K562 (cell line): ENCODE measurements at regions not wholly inside any gene's neighbourhood (a gene's known extent, or its start where the extent isn't known, plus 50 kb on each side); places are given as distances from the start of the nearest gene placed in this dataset.

ENCODE experiments used
- AFF4 ChIP-seq: sonication (generic); formaldehyde crosslinking; IDR thresholded peaks from 2 replicates; pipeline ENCODE4 v1.8.0; 2023; ENCODE audit warnings: mild to moderate bottlenecking, missing genetic modification reagents
- CXXC5 ChIP-seq: fragments of 250-450 bp; sonication (Bioruptor Pico); IDR thresholded peaks from 2 replicates; pipeline ENCODE4 v1.8.0; 2022; ENCODE audit warnings: inconsistent platforms, mild to moderate bottlenecking, moderate library complexity
- ILF3 ChIP-seq: fragments of 450-650 bp; IDR thresholded peaks from 2 replicates; pipeline ENCODE4 v1.6.1; 2018; ENCODE audit warnings: antibody characterized with exemption, mild to moderate bottlenecking, moderate library complexity, borderline replicate concordance
- MAFG ChIP-seq: fragments of 450-650 bp; conservative IDR thresholded peaks from 2 replicates; pipeline ENCODE4 v1.6.1; 2016; ENCODE audit warnings: missing genetic modification characterization, missing compliant biosample characterization
- MTA3 ChIP-seq: fragments of 450-650 bp; formaldehyde crosslinking; IDR thresholded peaks from 2 replicates; pipeline ENCODE4 v1.6.1; 2017; ENCODE audit warnings: mild to moderate bottlenecking, borderline replicate concordance
- NFE2L1 ChIP-seq: fragments of 450-650 bp; IDR thresholded peaks from 2 replicates; pipeline ENCODE4 v1.6.1; 2016; ENCODE audit warnings: missing genetic modification characterization, low read depth, mild to moderate bottlenecking, missing compliant biosample characterization, moderate library complexity, borderline replicate concordance
- NFXL1 ChIP-seq: fragments of 450-650 bp; formaldehyde crosslinking; IDR thresholded peaks from 2 replicates; pipeline ENCODE4 v1.4.0; 2021; ENCODE audit warnings: mild to moderate bottlenecking
- NKRF ChIP-seq: fragments of 450-650 bp; IDR thresholded peaks from 2 replicates; pipeline ENCODE4 v1.6.1; 2016; ENCODE audit warnings: borderline replicate concordance
- NONO ChIP-seq, 2 experiments: fragments of 200-400 bp in 1 of 2; fragments of 450-650 bp in 1 of 2; formaldehyde crosslinking in 1 of 2; IDR thresholded peaks; 2 replicates each; pipeline ENCODE4 v1.6.1; 2017; ENCODE audit warnings: low read depth in 2 of 2, mild to moderate bottlenecking in 2 of 2, moderate library complexity in 2 of 2, low read length in 1 of 2
- NRF1 ChIP-seq, 2 experiments: fragments of 450-650 bp; IDR thresholded peaks in 1 of 2; conservative IDR thresholded peaks in 1 of 2; 2 replicates each; pipeline ENCODE4 v1.6.1; 2014; ENCODE audit warnings: mild to moderate bottlenecking in 2 of 2
- SIRT6 ChIP-seq: IDR thresholded peaks from one replicate; pipeline ENCODE4 v1.6.1; 2012; ENCODE audit warnings: low read depth, mild to moderate bottlenecking, control low read depth, inconsistent platforms, low read length, moderate library complexity
- SIX5 ChIP-seq, 2 experiments: IDR thresholded peaks; 2 replicates each; pipeline ENCODE4 v1.6.1; 2011; ENCODE audit warnings: low read length in 2 of 2, borderline replicate concordance in 1 of 2, low read depth in 1 of 2, mild to moderate bottlenecking in 1 of 2, moderate library complexity in 1 of 2; ENCODE audit not compliant: insufficient read depth in 1 of 2
- STAT5B ChIP-seq: fragments of 250-450 bp; sonication (Bioruptor Pico); IDR thresholded peaks from 2 replicates; pipeline ENCODE4 v1.8.0; 2021; ENCODE audit warnings: mild to moderate bottlenecking, inconsistent platforms
- TCFL5 ChIP-seq: fragments of 250-450 bp; sonication (Bioruptor Pico); conservative IDR thresholded peaks from 2 replicates; pipeline ENCODE4 v1.6.1; 2021; ENCODE audit warnings: mild to moderate bottlenecking, moderate library complexity, matching md5 sums
- ZBTB17 ChIP-seq: fragments of 450-650 bp; formaldehyde crosslinking; IDR thresholded peaks from 2 replicates; pipeline ENCODE4 v1.4.0; 2020; ENCODE audit warnings: mild to moderate bottlenecking
- ZNF184 ChIP-seq: sonication (generic); formaldehyde crosslinking; IDR thresholded peaks from 2 replicates; pipeline ENCODE4 v1.5.0; 2020; ENCODE audit warnings: missing genetic modification reagents
- ZNF3 ChIP-seq: fragments of 250-450 bp; sonication (Bioruptor Pico); IDR thresholded peaks from 2 replicates; pipeline ENCODE4 v1.5.0; 2021; ENCODE audit warnings: mild to moderate bottlenecking, moderate library complexity
- ZNF511 ChIP-seq: sonication (generic); formaldehyde crosslinking; IDR thresholded peaks from 2 replicates; pipeline ENCODE4 v1.8.0; 2022; ENCODE audit warnings: mild to moderate bottlenecking, missing genetic modification reagents
- ZNF717 ChIP-seq: fragments of 250-450 bp; sonication (Bioruptor Pico); IDR thresholded peaks from 2 replicates; pipeline ENCODE4 v1.5.0; 2021
- TF ChIP-seq, protein P1 (sequence below): fragments of 250-450 bp; sonication (Bioruptor Pico); IDR thresholded peaks from 2 replicates; pipeline ENCODE4 v1.4.0; 2020; ENCODE audit warnings: mild to moderate bottlenecking

DNA sequence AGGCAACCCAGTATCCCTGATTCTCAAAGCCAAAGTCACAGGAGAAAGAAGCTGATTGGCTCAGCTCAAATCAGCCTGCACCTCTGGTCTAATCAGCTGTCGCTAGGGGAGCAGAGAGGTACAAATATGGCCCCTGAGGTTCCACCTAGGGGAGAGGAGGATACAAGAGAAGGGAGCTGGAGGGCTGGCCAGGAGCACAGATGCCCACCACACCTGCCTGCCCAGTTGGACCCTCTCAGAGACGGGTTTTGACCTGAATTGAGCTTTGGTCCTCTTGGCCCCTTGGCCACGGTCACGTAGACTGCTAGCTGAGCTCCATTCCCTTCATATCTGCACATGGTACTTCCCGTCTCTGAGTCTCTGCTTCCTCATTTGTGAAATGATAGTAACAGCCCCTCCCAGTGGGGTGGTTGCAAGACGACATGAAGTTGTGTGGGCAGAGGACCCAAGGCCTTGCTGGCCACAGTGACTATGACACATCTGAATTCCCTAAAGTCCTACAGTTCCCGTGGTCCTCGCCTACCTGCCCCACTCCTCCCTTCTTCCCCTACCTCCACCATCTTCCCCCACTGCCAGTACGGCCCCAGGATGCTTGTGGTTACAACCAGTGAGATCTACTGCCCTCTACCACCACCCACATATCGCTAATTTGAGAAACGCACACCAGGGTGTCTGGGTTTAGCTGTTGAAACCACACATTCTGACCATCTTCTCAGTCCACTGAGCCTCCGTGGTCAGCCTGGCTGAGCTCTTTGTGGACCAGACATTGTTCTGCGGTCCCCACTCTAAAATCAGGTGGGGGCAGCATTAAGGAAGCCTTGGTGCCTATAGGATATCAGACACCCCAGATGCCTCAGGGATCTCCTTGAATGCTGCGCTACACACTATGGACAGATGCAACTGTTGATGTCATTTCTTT, 60.3 kb upstream of the NEK6 start (continued):
- TF ChIP-seq SIX5 (IDR thresholded peaks at IDR 0.05; ENCODE audit: borderline replicate concordance in 1 of 2, insufficient read depth in 1 of 2, low read depth in 1 of 2, low read length in 2 of 2) (no peak), AFF4 (CRISPR knock-in tag) (no peak; the same call in 1 of the 2 replicates), NFE2L1 (tag) (no peak), MTA3 (no peak), NKRF (no peak), ZNF717 (CRISPR knock-in tag) (no peak), TCFL5 (no peak), STAT5B (CRISPR knock-in tag) (no peak), NFXL1 (CRISPR knock-in tag) (no peak), NRF1 (conservative IDR thresholded peaks at IDR 0.05 in 1 of 2, IDR thresholded peaks at IDR 0.05 in 1 of 2) (peak in 1 of 2 experiments; percentile 24; a peak in 1 of 4 replicates), CXXC5 (no peak), NONO (IDR thresholded peaks at IDR 0.05; ENCODE audit: low read depth in 2 of 2, low read length in 1 of 2) (no peak), SIRT6 (no peak), MAFG (tag) (no peak), ZBTB17 (CRISPR knock-in tag) (peak; percentile 41; the same call in 1 of the 2 replicates), ILF3 (no peak), ZNF511 (no peak), ZNF3 (CRISPR knock-in tag) (no peak), ZNF184 (CRISPR knock-in tag) (no peak)
- TF ChIP-seq, protein P1, sequence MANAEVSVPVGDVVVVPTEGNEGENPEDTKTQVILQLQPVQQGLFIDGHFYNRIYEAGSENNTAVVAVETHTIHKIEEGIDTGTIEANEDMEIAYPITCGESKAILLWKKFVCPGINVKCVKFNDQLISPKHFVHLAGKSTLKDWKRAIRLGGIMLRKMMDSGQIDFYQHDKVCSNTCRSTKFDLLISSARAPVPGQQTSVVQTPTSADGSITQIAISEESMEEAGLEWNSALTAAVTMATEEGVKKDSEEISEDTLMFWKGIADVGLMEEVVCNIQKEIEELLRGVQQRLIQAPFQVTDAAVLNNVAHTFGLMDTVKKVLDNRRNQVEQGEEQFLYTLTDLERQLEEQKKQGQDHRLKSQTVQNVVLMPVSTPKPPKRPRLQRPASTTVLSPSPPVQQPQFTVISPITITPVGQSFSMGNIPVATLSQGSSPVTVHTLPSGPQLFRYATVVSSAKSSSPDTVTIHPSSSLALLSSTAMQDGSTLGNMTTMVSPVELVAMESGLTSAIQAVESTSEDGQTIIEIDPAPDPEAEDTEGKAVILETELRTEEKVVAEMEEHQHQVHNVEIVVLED (CRISPR knock-in tag) = no peak
